IPS DF 4.7 (cell line): ENCODE measurements at regions not wholly inside any gene's neighbourhood (a gene's known extent, or its start where the extent isn't known, plus 50 kb on each side); places are given as distances from the start of the nearest gene placed in this dataset.
"Not testable (repeated sequence)": the region's sequence is repeated elsewhere in the genome, so short reads cannot be mapped to it uniquely, and the experiment has no call there.

Experiments
- DNase-seq: peaks from one replicate; pipeline ENCODE4 v3.0.0-alpha.2; 2013; ENCODE audit warnings: low spot score; ENCODE audit errors: extremely low read depth

DNA sequence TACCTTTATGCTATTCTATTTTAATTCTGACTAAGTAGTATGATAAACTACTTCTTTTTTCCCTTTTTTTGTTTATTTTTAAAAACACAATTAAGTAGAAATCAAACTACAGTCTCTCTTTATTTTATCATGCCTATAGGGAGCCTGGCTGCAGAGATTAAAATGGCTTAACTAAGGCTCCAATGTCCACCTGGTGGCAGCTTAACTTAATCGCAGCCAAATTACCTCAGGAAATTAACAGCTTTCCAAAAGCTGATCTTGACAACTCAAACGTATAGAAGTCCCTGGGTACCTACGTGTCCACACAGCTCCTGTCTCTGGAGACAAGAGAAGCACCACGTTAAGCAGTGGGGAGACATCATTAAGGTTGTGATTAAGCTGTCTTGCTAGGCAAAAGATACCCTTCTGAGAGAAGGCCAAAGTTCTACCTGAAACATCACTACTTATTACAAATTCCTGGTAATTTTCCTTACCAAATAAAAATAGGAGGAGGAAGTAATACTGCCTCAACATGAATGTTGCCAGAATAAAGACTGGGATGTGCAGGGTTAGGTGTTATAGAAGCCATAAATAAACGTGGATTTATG, 63.2 kb upstream of the SNX19 start:
- DNase-seq: no peak

DNA sequence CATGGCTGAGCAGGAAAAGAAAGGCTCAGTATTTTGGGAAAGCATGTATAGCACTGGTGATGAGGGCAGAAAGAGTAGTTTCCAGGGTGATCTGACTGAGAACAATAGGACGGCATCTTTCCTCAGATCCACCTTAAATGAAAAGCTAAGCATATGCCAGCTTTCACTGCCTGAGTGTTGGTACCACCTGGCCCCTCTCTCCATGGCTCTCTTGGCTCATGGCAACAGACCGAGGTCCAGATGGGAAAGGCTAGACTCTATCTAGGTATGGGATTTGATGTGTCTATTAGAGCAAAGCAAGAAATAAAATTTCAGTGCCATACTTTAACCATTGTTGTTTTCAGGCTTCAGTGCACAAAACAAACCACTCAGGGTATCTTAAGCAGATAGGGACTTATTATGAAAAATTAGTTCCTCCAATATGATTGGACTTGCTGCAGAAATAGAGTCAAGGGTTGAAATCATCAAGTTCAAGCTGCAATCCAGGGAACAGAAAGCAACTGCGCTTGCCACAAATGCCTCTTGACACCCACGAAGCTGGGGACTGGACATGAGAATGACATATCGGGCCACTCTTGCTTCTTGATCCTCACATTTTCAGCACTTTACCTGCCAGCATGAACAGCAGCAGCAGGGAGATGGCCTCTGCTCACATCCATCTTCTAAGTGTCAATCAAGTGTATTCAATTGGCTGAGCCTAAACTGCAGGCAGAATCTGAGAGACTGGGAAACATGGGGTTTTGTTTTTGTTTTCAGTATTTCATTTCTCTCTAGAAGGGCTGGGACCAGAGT, 64.0 kb upstream of the SNX19 start:
- no peak for DNase-seq

DNA sequence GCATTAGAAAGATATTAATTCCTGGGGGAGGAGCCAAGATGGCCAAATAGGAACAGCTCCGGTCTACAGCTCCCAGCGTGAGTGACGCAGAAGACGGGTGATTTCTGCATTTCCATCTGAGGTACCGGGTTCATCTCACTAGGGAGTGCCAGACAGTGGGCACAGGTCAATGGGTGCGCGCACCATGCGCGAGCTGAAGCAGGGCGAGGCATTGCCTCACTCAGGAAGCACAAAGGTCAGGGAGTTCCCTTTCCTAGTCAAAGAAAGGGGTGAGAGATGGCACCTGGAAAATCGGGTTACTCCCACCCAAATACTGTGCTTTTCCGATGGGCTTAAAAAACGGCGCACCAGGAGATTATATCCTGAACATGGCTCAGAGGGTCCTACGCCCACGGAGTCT, 68.0 kb upstream of the SNX19 start:
- not testable (repeated sequence) for DNase-seq

GRCh38 chr11:130992788-130993187, 76.5 kb upstream of the SNX19 start:
- DNase-seq: no peak

DNA sequence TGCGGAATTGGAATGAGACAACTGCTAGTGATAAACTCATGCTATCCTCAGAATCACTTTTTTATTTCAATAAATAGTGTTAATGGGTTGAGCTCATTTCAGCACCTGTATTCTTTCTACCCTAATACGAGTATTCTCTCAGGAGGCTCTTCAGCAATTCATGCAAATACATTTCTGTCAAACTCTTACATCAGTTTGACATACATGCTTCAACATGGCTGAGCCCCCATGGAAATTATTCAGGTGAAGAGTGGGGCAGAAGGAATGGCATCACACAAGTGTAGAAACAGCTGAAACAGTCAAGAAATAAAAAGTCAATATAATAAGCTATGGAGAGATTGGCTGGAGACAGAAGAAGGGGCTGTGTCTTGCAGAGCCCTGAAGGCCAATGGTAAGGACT, 77.8 kb upstream of the SNX19 start:
- no peak for DNase-seq

DNA sequence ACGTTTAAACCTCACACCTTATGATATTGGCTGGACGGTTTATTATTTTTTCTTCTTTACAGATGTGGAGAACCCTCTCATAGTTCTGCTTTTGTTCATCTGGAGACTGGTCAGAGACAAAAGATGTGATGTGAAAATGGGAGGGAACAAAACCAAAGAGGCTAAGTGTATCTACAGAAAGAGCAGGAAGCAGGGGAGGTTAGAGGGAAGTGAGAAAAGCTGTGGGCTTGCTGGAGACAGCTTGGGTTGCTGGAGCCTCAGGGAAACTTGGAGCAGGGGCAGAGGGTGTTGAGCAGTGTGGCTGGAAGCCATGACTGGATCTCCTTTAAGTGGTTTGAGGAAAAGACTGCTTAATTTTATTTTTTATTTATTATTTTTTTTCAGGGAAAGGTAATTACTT, 79.0 kb upstream of the SNX19 start:
- DNase-seq: no peak

DNA sequence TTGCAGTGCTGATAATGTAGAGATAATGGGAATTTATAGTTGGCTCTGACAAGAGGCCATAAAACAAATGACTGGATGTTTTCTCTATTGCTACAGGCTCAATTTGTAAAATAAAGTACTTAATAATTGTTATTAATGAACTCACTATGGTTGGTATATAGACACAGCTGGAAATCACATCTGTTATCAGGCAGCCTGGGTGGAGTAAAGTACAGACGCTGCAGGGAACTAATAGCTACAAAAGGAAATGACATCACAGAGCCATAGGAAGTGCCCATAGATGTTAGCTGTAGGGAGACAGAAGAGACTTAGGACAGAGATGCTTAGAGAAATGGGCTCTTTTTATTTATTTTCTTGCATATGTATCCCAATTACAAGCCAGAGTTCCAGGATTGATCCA, 81.0 kb upstream of the SNX19 start:
- no peak for DNase-seq

- DNase-seq: no peak
Observed at GRCh38 chr11:130999086-130999485, 82.8 kb upstream of the SNX19 start.

DNA sequence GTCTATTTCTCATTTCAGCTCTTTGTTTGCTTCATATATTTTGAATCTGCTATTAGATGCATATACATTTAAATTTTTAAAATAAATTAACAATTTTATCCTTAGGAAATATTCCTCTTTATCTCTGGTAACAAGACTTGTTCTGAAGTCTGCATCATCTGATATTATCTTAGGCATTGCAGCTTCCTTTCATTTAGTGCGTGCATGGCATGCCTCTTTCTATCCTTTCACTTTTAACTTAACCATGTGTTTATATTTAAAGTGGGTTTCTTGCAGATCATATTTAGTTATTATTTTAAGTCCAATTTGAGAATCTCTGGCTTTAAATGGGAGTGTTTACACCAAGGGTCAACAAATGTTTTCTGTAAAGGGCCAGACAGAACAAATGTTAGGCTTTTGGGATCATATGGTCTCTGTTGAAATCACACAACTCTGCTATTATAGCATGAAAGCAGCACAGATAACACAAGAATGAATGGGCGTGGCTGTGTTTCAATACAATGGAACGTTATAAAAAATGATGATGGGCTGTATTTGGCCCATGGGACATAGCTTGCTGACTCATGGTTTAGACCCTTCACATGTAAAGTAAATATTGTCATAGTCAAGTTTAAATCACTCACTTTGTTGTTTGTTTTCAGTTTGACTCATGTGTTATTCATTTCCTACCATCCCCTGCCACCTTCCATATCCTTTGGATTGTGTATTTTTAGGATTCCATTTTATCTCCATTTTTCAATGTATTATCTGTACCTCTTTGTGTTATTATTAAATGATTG, 83.9 kb upstream of the SNX19 start:
- DNase-seq: no peak

- DNase-seq: no peak
Observed at GRCh38 chr11:131002145-131002544, 85.9 kb upstream of the SNX19 start.

GRCh38 chr11:131005829-131006228, 89.5 kb upstream of the SNX19 start:
- DNase-seq: no peak

DNA sequence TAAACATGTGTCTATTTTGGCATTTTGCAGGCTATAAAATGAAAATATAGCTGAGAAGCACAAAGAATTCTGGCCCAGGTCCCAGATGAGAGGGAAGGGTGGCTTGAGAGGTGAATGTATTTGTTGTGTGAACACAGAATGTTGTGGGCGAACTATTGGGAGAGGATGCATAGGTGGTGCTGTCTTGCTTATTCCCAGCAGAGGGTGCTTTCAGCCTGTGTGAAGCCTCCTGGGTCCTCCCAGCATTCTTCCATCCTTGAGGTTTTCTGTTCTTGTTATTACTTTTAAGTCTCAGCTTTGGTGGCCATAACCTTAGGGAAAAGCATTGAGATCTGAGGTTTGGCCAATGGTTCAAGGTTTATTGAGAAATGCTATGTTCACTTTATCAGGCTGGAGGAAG, 108.7 kb upstream of the SNX19 start:
- DNase-seq: no peak

- DNase-seq: no peak
Observed at GRCh38 chr11:131025421-131026125, 109.3 kb upstream of the SNX19 start.

DNA sequence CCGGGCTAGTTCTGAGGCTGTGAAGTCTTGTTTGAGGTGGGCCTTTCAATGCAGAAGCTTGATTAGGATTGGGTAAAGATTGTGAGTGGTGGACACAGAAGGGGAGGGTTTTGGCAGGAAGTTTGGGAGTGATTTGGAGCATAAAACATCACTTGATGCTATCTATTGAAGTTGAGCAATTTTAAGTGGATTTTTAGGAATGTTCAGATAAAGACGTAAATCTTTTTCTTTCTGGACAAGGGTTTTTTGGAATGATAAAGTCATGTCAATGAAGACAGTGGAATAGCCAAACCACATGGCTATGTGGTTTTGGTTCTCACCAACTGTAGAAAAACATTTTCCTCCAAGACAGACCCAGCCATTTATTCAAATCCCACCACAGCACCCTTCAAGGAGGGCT, 111.2 kb upstream of the SNX19 start:
- DNase-seq: no peak

- DNase-seq: no peak
Observed at GRCh38 chr11:131033151-131033651, 116.9 kb upstream of the SNX19 start.

DNA sequence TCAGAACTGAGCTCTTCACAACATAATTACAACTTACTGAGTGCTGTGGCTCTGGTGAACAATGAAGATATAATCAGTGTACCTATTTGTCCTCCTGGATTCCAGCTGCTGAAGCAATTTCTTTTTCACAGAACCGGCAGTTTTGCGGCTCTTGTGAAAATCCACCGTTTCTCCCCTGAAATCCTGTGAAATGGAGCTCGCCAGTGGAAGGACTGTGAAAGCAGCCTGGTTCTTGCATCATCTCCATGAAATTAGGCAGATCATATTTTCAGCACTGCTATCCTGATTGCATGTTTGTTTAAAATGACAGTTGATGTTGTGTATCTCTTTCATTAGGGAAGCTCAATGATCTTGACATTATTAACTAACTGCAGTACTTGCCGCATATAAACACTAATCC, 120.2 kb upstream of the SNX19 start:
- DNase-seq: no peak

GRCh38 chr11:131037873-131038272, 121.6 kb upstream of the SNX19 start:
- no peak for DNase-seq

DNA sequence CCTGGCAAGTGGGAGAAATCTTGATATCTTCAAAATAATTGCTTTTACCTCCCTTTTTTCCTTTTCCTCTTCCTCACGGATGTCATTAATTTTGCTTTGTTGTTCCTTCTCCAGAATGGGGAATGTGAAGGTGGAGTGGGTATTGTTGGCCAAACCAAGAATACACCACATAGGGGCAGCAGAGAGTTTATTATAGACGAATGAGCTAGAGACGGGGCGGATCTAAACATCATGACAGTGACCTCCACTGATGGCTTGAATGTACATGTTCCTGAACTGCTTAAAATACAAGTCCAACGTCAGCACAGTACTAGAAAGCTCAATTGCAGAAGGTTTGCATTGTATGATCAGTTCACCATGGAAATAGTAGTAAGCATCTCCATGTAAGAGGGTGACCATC, 122.3 kb upstream of the SNX19 start:
- no peak for DNase-seq

DNA sequence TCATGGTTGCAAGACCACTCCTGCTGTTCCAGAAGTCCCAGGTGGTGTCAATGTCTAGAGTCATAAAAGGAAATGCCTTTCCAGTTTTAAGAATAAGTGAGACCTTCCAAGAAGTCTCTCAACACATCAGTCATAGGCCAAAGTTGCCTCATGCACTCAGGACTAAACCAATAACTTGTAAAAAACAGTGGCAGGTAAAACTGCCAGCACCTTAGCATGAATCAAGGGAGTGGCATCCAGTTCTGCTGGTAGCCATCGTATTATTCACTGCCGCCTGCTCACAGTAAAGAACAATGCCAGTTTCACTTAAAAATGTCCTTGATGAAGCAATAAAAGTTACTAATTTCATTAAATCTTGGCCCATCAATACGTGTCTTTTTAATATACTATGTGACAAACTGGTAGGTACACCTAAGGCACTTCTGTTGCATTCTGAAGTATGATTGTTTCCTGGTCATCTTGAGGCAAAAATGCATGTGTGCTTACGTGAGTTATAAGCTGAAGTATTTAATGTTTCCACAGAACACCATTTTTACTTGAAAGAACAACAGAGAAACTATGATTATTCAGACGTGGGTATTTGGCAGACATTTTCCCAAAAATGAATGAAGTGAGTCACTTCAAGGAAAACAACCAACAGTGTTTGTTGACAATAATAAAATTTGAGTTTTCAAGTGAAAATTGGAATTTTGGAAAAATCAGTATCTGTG, 125.2 kb upstream of the SNX19 start:
- DNase-seq: no peak

- DNase-seq: no peak
Observed at GRCh38 chr11:131042041-131042390, 125.7 kb upstream of the SNX19 start.

DNA sequence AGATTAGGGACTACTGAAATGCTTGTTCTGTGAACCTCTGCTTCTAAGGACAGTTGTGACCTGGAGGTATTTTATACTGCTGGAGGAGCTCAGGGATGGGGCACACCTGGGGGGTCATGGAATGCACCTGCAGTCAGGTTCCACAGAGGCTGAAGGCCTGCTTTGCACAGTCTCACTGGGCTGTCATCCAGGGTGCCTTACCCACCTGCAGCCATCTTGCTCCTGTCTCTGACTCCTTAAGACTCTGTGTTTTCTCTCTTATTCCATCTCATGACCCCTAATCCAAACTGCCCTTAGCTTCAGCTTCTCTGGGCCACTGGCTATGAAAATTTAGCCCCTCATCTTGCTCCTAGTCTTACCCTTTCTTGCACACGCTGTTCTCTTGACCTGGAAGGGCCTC, 127.0 kb upstream of the SNX19 start:
- DNase-seq: no peak
